ENCODE measurements at regions not wholly inside any gene's neighbourhood (a gene's known extent, or its start where the extent isn't known, plus 50 kb on each side); places are given as distances from the start of the nearest gene placed in this dataset.

GRCh38 chr3:22594990-22595389, 608.1 kb upstream of the UBE2E2 start:
- Histone ChIP-seq H3K9me3 (ENCODE audit: control insufficient read depth in 5 of 5, low read length in 5 of 5) (peaks cover 0 to 3% (median 0%) of the 10 kb centered on the region in 5 donors), H3K4me1 (ENCODE audit: control insufficient read depth in 5 of 5, insufficient read depth in 5 of 5, low read length in 5 of 5) (no peaks in the 10 kb centered on the region), H3K36me3 (ENCODE audit: control insufficient read depth in 5 of 5, insufficient read depth in 5 of 5, low read length in 5 of 5) (no peaks in the 10 kb centered on the region), H3K9ac (ENCODE audit: low read length in 5 of 5) (no peak overlapping the region), H3K27me3 (ENCODE audit: control insufficient read depth in 5 of 5, insufficient read depth in 4 of 5, low read length in 5 of 5) (no peaks in the 10 kb centered on the region), H3K27ac (ENCODE audit: low read depth, low read length) (no peak overlapping the region), H3K4me3 (ENCODE audit: low read depth in 1 of 5, low read length in 5 of 5) (no peak overlapping the region)

- H3K4me3 ChIP-seq (ENCODE audit: low read depth in 1 of 5, low read length in 5 of 5) = no peak overlapping the region
- H3K27me3 ChIP-seq (ENCODE audit: control insufficient read depth in 5 of 5, insufficient read depth in 4 of 5, low read length in 5 of 5) = no peaks in the 10 kb centered on the region
- no peak overlapping the region for H3K27ac ChIP-seq (ENCODE audit: low read depth, low read length)
- H3K36me3 ChIP-seq (ENCODE audit: control insufficient read depth in 5 of 5, insufficient read depth in 5 of 5, low read length in 5 of 5) = no peaks in the 10 kb centered on the region
- H3K4me1 ChIP-seq (ENCODE audit: control insufficient read depth in 5 of 5, insufficient read depth in 5 of 5, low read length in 5 of 5) = peaks cover 0 to 8% (median 2%) of the 10 kb centered on the region in 5 donors
- H3K9ac ChIP-seq (ENCODE audit: low read length in 5 of 5) = no peak overlapping the region
- H3K9me3 ChIP-seq (ENCODE audit: control insufficient read depth in 5 of 5, low read length in 5 of 5) = no peaks in the 10 kb centered on the region
Observed at GRCh38 chr3:22606461-22606860, 596.7 kb upstream of the UBE2E2 start.

GRCh38 chr3:22606938-22607337, 596.2 kb upstream of the UBE2E2 start:
- Histone ChIP-seq H3K9ac (ENCODE audit: low read length in 5 of 5) (no peak overlapping the region), H3K4me3 (ENCODE audit: low read depth in 1 of 5, low read length in 5 of 5) (no peak overlapping the region), H3K36me3 (ENCODE audit: control insufficient read depth in 5 of 5, insufficient read depth in 5 of 5, low read length in 5 of 5) (no peaks in the 10 kb centered on the region)

GRCh38 chr3:22608093-22608492, 595.0 kb upstream of the UBE2E2 start:
- H3K4me3 ChIP-seq (ENCODE audit: low read depth in 1 of 5, low read length in 5 of 5) = no peak overlapping the region
- H3K9ac ChIP-seq (ENCODE audit: low read length in 5 of 5) = no peak overlapping the region
- H3K27ac ChIP-seq (ENCODE audit: low read depth, low read length) = no peak overlapping the region
- no peaks in the 10 kb centered on the region for H3K27me3 ChIP-seq (ENCODE audit: control insufficient read depth in 5 of 5, insufficient read depth in 4 of 5, low read length in 5 of 5)
- peaks cover 0 to 8% (median 2%) of the 10 kb centered on the region in 5 donors for H3K4me1 ChIP-seq (ENCODE audit: control insufficient read depth in 5 of 5, insufficient read depth in 5 of 5, low read length in 5 of 5)
- H3K36me3 ChIP-seq (ENCODE audit: control insufficient read depth in 5 of 5, insufficient read depth in 5 of 5, low read length in 5 of 5) = no peaks in the 10 kb centered on the region
- no peaks in the 10 kb centered on the region for H3K9me3 ChIP-seq (ENCODE audit: control insufficient read depth in 5 of 5, low read length in 5 of 5)

More at GRCh38 chr3:22606938-22607337, 596.2 kb upstream of the UBE2E2 start:
- no peak overlapping the region for H3K27ac ChIP-seq (ENCODE audit: low read depth, low read length)
- peaks cover 0 to 8% (median 2%) of the 10 kb centered on the region in 5 donors for H3K4me1 ChIP-seq (ENCODE audit: control insufficient read depth in 5 of 5, insufficient read depth in 5 of 5, low read length in 5 of 5)
- H3K9me3 ChIP-seq (ENCODE audit: control insufficient read depth in 5 of 5, low read length in 5 of 5) = no peaks in the 10 kb centered on the region
- H3K27me3 ChIP-seq (ENCODE audit: control insufficient read depth in 5 of 5, insufficient read depth in 4 of 5, low read length in 5 of 5) = no peaks in the 10 kb centered on the region

- no peak overlapping the region for H3K27ac ChIP-seq (ENCODE audit: low read depth, low read length)
- peaks cover 0 to 7% (median 2%) of the 10 kb centered on the region in 5 donors for H3K4me1 ChIP-seq (ENCODE audit: control insufficient read depth in 5 of 5, insufficient read depth in 5 of 5, low read length in 5 of 5)
- H3K27me3 ChIP-seq (ENCODE audit: control insufficient read depth in 5 of 5, insufficient read depth in 4 of 5, low read length in 5 of 5) = no peaks in the 10 kb centered on the region
- H3K9ac ChIP-seq (ENCODE audit: low read length in 5 of 5) = no peak overlapping the region
- H3K36me3 ChIP-seq (ENCODE audit: control insufficient read depth in 5 of 5, insufficient read depth in 5 of 5, low read length in 5 of 5) = no peaks in the 10 kb centered on the region
- no peak overlapping the region for H3K4me3 ChIP-seq (ENCODE audit: low read depth in 1 of 5, low read length in 5 of 5)
- H3K9me3 ChIP-seq (ENCODE audit: control insufficient read depth in 5 of 5, low read length in 5 of 5) = no peaks in the 10 kb centered on the region
Observed at GRCh38 chr3:22608721-22609120, 594.4 kb upstream of the UBE2E2 start.

GRCh38 chr3:22609139-22609538, 594.0 kb upstream of the UBE2E2 start:
- no peak overlapping the region for H3K4me3 ChIP-seq (ENCODE audit: low read depth in 1 of 5, low read length in 5 of 5)
- H3K4me1 ChIP-seq (ENCODE audit: control insufficient read depth in 5 of 5, insufficient read depth in 5 of 5, low read length in 5 of 5) = peaks cover 0 to 3% (median 2%) of the 10 kb centered on the region in 5 donors
- no peak overlapping the region for H3K9ac ChIP-seq (ENCODE audit: low read length in 5 of 5)
- no peak overlapping the region for H3K27ac ChIP-seq (ENCODE audit: low read depth, low read length)
- no peaks in the 10 kb centered on the region for H3K9me3 ChIP-seq (ENCODE audit: control insufficient read depth in 5 of 5, low read length in 5 of 5)
- no peaks in the 10 kb centered on the region for H3K27me3 ChIP-seq (ENCODE audit: control insufficient read depth in 5 of 5, insufficient read depth in 4 of 5, low read length in 5 of 5)
- H3K36me3 ChIP-seq (ENCODE audit: control insufficient read depth in 5 of 5, insufficient read depth in 5 of 5, low read length in 5 of 5) = no peaks in the 10 kb centered on the region

GRCh38 chr3:22612927-22613326, 590.2 kb upstream of the UBE2E2 start:
- H3K4me3 ChIP-seq (ENCODE audit: low read depth in 1 of 5, low read length in 5 of 5) = no peak overlapping the region
- H3K4me1 ChIP-seq (ENCODE audit: control insufficient read depth in 5 of 5, insufficient read depth in 5 of 5, low read length in 5 of 5) = no peaks in the 10 kb centered on the region
- no peaks in the 10 kb centered on the region for H3K36me3 ChIP-seq (ENCODE audit: control insufficient read depth in 5 of 5, insufficient read depth in 5 of 5, low read length in 5 of 5)
- H3K9me3 ChIP-seq (ENCODE audit: control insufficient read depth in 5 of 5, low read length in 5 of 5) = no peaks in the 10 kb centered on the region
- no peak overlapping the region for H3K27ac ChIP-seq (ENCODE audit: low read depth, low read length)
- H3K9ac ChIP-seq (ENCODE audit: low read length in 5 of 5) = no peak overlapping the region
- H3K27me3 ChIP-seq (ENCODE audit: control insufficient read depth in 5 of 5, insufficient read depth in 4 of 5, low read length in 5 of 5) = no peaks in the 10 kb centered on the region

GRCh38 chr3:22615790-22616189, 587.3 kb upstream of the UBE2E2 start:
- Histone ChIP-seq H3K4me3 (ENCODE audit: low read depth in 1 of 5, low read length in 5 of 5) (no peak overlapping the region), H3K9ac (ENCODE audit: low read length in 5 of 5) (no peak overlapping the region), H3K27ac (ENCODE audit: low read depth, low read length) (no peak overlapping the region), H3K36me3 (ENCODE audit: control insufficient read depth in 5 of 5, insufficient read depth in 5 of 5, low read length in 5 of 5) (no peaks in the 10 kb centered on the region), H3K9me3 (ENCODE audit: control insufficient read depth in 5 of 5, low read length in 5 of 5) (no peaks in the 10 kb centered on the region), H3K27me3 (ENCODE audit: control insufficient read depth in 5 of 5, insufficient read depth in 4 of 5, low read length in 5 of 5) (no peaks in the 10 kb centered on the region), H3K4me1 (ENCODE audit: control insufficient read depth in 5 of 5, insufficient read depth in 5 of 5, low read length in 5 of 5) (no peaks in the 10 kb centered on the region)

- Histone ChIP-seq H3K36me3 (ENCODE audit: control insufficient read depth in 5 of 5, insufficient read depth in 5 of 5, low read length in 5 of 5) (no peaks in the 10 kb centered on the region), H3K27ac (ENCODE audit: low read depth, low read length) (no peak overlapping the region), H3K27me3 (ENCODE audit: control insufficient read depth in 5 of 5, insufficient read depth in 4 of 5, low read length in 5 of 5) (no peaks in the 10 kb centered on the region), H3K9me3 (ENCODE audit: control insufficient read depth in 5 of 5, low read length in 5 of 5) (no peaks in the 10 kb centered on the region), H3K9ac (ENCODE audit: low read length in 5 of 5) (no peak overlapping the region), H3K4me3 (ENCODE audit: low read depth in 1 of 5, low read length in 5 of 5) (no peak overlapping the region), H3K4me1 (ENCODE audit: control insufficient read depth in 5 of 5, insufficient read depth in 5 of 5, low read length in 5 of 5) (no peaks in the 10 kb centered on the region)
Observed at GRCh38 chr3:22617372-22617771, 585.8 kb upstream of the UBE2E2 start.

- no peaks in the 10 kb centered on the region for H3K9me3 ChIP-seq (ENCODE audit: control insufficient read depth in 5 of 5, low read length in 5 of 5)
- H3K4me3 ChIP-seq (ENCODE audit: low read depth in 1 of 5, low read length in 5 of 5) = no peak overlapping the region
- H3K9ac ChIP-seq (ENCODE audit: low read length in 5 of 5) = no peak overlapping the region
- H3K4me1 ChIP-seq (ENCODE audit: control insufficient read depth in 5 of 5, insufficient read depth in 5 of 5, low read length in 5 of 5) = no peaks in the 10 kb centered on the region
- no peaks in the 10 kb centered on the region for H3K36me3 ChIP-seq (ENCODE audit: control insufficient read depth in 5 of 5, insufficient read depth in 5 of 5, low read length in 5 of 5)
- no peak overlapping the region for H3K27ac ChIP-seq (ENCODE audit: low read depth, low read length)
- no peaks in the 10 kb centered on the region for H3K27me3 ChIP-seq (ENCODE audit: control insufficient read depth in 5 of 5, insufficient read depth in 4 of 5, low read length in 5 of 5)
Observed at GRCh38 chr3:22620498-22620897, 582.6 kb upstream of the UBE2E2 start.
